MG63 (cell line): ENCODE measurements at regions not wholly inside any gene's neighbourhood (a gene's known extent, or its start where the extent isn't known, plus 50 kb on each side); places are given as distances from the start of the nearest gene placed in this dataset.

Experiments
- DNase-seq: peaks from one replicate; pipeline ENCODE4 v3.0.0-alpha.2; 2020
- H3K27me3 ChIP-seq: fragments of 250-450 bp; sonication (Bioruptor Pico); 2 replicates; pipeline ENCODE4 v1.5.1; 2020; ENCODE audit warnings: mild to moderate bottlenecking, moderate library complexity
- H3K36me3 ChIP-seq: fragments of 250-450 bp; sonication (Bioruptor Pico); 2 replicates; pipeline ENCODE4 v1.5.1; 2020; ENCODE audit warnings: mild to moderate bottlenecking, moderate library complexity
- H3K4me3 ChIP-seq: fragments of 250-450 bp; sonication (Bioruptor Pico); 2 replicates; pipeline ENCODE4 v1.5.1; 2020; ENCODE audit warnings: mild to moderate bottlenecking, moderate library complexity
- H3K9me3 ChIP-seq: fragments of 250-450 bp; sonication (Bioruptor Pico); 2 replicates; pipeline ENCODE4 v1.5.1; 2020; ENCODE audit warnings: mild to moderate bottlenecking, moderate library complexity

DNA sequence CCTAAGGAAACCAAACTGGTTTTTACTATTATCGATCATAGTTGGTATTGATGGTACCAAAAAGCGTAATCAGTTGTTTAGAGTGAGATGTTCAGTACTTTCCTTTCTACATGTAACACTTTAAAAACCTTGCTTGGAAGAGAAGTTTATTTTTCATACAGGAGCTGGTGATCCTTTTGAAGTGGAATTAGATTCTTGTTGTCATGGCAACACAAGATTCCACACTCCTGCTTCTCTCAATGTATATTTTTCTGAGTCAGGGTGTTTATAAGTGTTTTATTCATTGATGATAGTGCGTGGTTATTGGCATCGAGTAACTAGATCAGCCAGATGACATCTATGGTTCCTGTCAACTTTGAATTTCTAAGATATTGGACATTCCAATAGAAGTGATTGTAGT lies 181.1 kb upstream of the CHD1 start:
- Histone ChIP-seq H3K36me3 (no peaks in the 10 kb centered on the region), H3K4me3 (no peak overlapping the region), H3K9me3 (no peaks in the 10 kb centered on the region), H3K27me3 (peaks cover 8% of the 10 kb centered on the region)
- no peak for DNase-seq

DNA sequence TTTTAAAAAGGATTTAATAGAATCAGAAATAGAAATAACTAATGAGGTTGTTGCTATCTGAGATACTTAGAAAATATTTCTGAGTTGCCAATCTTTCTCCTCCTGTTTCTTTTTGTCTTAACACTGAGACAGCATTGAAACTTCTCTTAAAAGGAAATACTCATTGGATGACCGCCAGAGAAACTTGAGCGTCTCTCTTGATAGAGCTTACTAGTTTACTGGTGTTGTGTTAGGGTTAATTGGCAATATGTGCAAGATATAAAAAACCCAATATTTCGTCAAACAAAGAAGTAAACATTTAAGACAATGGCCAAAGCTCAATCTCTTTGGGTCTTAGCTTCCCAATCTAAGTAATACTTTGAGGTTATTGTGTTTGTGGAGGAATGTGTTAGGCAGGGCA lies 176.4 kb upstream of the CHD1 start:
- no peak overlapping the region for H3K4me3 ChIP-seq
- no peaks in the 10 kb centered on the region for H3K36me3 ChIP-seq
- DNase-seq = no peak
- H3K27me3 ChIP-seq = peaks cover 8% of the 10 kb centered on the region
- no peaks in the 10 kb centered on the region for H3K9me3 ChIP-seq

DNA sequence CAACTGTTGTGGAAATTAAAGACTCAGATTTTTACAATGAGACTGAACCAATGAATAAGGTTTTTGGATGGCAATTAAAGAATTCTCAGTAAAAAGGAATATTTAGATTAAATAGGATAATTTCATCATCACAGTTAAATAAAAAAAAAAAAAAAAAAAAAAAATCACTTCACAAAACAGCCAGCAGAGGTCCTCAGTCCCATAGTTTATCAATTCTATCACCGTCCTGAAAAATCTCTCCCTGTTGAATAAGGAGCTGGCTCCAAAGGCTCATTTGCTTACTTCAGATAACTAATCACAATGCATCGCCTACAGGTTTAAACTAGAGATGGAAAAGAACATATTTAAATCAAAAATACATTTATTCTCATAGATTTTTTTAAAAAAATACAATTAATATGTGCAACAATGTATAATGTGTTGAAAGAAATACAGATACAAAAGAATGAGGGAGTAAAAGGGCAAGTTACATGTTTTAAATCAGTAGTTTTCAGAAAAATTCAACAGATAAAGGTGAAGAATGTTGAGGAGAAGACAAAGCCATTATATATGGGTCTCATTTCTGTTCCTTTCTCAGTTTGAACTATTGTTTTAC lies 175.8 kb upstream of the CHD1 start:
- no peak for DNase-seq
- peaks cover 8% of the 10 kb centered on the region for H3K27me3 ChIP-seq
- no peaks in the 10 kb centered on the region for H3K36me3 ChIP-seq
- H3K9me3 ChIP-seq = no peaks in the 10 kb centered on the region
- no peak overlapping the region for H3K4me3 ChIP-seq

DNA sequence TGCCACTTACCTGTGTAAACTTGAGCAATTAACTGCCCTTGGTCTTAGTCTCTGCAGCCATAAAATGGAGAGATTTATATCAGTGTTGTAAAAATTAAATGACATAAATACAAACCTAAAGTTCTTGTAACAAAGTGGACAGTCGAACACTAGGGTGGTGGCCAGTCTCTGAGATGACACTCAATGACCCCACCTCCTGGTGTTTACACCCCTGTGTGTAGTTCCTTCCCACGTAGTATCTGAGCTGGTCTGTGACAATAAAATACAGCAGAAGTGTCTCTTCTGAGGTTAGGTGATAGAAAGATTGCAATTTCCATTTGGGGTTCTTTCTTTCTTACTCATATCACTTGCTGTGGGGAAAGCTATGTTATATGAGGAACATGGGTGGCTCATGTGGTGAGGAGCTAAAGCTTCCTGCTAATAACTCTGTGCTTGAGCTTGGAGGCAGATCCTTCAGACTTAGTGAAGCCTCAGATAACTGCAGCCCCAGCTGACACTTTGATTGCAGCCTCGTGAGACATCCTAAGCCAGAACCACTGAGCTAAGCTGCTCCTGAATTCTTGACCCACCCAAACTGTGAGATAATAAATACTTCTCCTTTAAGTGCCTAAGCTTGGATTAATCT lies 173.4 kb upstream of the CHD1 start:
- no peaks in the 10 kb centered on the region for H3K9me3 ChIP-seq
- no peaks in the 10 kb centered on the region for H3K36me3 ChIP-seq
- peaks cover 8% of the 10 kb centered on the region; the same call in 1 of the 2 replicates for H3K27me3 ChIP-seq
- no peak overlapping the region for H3K4me3 ChIP-seq
- DNase-seq = no peak

DNA sequence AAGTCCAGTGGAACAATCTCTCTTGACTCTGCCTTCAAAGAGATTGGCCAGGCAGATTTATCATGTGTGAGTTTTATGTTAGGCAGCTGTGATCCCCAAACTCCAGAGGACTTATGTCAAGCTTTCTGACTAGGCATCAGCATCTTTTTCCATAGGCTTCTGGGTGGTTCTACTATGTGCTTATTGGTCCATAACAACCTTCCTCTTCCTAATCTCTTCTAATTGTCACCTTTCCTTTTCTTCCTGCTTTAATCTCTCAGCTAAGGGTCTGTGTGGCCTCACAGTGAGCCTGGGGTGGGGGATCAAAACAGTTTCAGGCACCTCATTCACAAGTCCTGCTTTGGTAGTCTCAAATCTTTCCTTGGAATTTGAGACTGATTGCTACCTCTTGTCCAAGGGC lies 170.9 kb upstream of the CHD1 start:
- Histone ChIP-seq H3K36me3 (no peaks in the 10 kb centered on the region), H3K27me3 (no peaks in the 10 kb centered on the region), H3K9me3 (no peaks in the 10 kb centered on the region), H3K4me3 (no peak overlapping the region)
- no peak for DNase-seq

DNA sequence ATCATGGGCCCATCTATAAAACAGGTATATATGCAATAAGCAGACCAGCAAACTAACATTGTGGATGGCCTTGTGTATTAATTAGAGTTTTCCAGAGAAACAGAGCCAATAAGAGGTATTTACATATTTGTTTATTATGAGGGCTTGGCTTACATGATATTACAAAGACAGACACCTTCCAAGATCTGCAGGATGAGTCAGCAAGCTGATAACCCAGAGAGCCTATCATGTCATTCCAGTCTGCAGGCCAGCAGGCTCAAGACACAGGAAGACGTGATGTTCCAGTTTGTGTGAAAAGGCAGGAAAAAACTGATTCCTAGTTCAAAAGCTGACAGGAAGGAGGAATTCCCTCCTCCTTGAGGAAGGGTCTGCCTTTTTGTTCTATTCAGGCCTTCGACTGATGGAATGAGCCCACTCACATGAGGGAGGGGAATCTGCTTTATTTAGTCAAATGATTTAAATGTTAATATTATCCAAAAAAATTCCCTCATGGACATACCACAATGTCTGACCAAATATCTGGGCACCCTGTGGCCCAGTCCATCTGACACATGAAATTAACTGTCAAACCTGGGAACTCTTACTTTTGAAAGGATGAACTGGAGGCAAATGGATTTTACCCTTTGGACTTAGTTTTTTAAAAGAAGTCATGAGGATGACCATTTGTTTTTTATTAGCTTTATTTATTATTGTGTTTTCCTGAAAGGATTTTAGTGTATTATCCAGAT lies 161.2 kb upstream of the CHD1 start:
- no peaks in the 10 kb centered on the region for H3K36me3 ChIP-seq
- H3K9me3 ChIP-seq = no peaks in the 10 kb centered on the region
- DNase-seq = no peak
- no peak overlapping the region for H3K4me3 ChIP-seq
- H3K27me3 ChIP-seq = no peaks in the 10 kb centered on the region

DNA sequence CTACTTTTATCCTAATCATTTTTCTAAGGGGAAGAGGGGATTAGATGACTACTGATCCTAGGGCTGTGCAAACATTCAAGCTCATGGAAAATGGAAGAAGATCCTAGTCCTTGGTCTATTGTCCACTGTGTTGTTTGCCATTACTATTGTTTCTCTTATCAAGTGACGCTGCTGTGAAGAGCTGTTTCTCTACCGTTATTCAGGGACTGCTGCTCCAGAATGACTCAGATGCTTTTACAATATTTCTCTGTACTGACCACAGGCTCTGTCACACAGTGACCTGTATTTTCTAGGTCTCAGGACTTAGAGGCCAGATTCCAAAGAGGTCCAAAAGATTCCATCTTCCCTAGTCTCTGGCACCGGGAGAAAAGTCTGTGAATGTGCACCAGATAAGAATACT lies 159.5 kb upstream of the CHD1 start:
- no peak overlapping the region for H3K4me3 ChIP-seq
- no peaks in the 10 kb centered on the region for H3K36me3 ChIP-seq
- no peaks in the 10 kb centered on the region for H3K9me3 ChIP-seq
- no peaks in the 10 kb centered on the region for H3K27me3 ChIP-seq
- no peak for DNase-seq

DNA sequence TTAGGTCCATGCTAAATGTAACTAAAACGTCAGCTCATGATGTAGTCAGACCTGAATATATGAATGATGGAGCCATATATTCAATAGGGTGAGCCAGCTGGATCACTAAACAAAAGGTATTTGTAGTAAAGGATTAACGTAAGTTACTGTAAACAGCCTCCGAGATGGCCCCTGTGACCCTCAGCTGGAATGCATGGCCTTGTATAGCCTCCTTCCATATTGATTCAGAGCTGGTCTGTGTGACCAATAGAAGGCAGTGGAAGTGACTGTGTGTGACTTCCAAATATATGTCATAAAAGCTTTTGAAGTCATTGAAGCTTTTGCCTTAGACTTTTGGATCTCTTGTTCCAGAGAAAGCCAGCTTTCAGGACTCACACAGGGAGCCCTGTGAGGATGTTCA lies 154.4 kb upstream of the CHD1 start:
- Histone ChIP-seq H3K9me3 (no peaks in the 10 kb centered on the region), H3K36me3 (no peaks in the 10 kb centered on the region), H3K27me3 (no peaks in the 10 kb centered on the region), H3K4me3 (no peak overlapping the region)
- DNase-seq = no peak

DNA sequence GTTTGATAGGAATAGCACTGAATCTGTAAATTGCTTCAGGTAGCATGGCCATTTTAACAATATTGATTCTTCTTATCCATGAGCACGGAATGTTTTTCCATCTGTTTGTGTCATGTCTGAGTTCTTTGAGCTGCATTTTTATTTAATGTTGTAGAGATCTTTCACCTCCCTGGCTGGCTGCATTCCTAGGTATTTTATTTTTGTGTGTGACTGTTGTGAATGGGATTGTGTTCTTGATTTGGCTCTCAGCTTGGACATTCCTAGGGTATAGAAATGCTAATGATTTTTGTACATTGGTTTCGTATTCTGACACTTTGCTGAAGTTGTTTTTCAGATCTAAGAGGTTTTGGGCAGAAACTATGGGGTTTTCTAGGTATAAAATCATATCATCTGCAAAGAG lies 152.9 kb upstream of the CHD1 start:
- H3K27me3 ChIP-seq = no peaks in the 10 kb centered on the region
- no peaks in the 10 kb centered on the region for H3K36me3 ChIP-seq
- no peak for DNase-seq
- H3K9me3 ChIP-seq = no peaks in the 10 kb centered on the region
- H3K4me3 ChIP-seq = no peak overlapping the region

DNA sequence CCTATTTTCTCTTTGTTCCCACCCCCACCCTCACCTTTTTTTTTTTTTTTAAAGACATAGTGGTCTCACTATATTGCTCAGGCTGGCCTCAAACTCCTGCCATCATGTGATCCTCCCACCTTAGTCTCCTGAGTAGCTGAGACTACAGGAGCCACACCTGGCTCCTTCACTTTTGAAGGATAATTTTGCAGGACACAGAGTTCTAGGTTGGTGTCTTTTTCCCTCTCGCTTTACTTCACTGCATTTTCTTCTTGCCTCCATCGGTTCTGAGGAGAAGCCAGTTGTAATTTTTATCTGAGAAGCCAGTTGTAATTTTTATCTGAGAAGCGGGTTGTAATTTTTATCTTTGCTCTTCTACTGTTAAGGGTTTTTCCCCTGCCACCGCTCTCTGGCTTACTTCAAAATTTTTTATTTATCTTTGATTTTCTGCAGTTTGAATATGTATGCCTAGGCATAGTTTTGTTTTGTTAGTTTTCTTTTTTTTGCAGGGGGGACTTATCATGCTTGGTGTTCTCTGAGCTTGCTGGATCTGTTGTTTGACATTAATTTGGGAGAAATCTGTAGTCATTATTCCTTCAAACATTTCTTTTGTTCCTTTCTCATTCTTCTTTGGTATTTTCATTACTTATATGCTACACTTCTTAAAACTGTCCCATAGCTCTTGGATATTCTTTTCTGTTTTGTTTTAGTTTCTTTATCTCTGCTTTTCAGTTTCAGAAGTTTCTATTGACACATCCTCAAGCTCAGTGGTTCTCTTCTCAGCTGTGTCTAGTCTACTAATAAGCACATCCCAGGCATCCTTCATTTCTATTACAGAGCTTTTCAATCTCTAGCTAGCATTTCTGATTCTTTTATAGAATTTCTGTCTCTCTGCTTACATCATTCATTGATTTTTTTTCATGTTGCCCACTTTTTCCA lies 148.2 kb upstream of the CHD1 start:
- DNase-seq = no peak
- no peaks in the 10 kb centered on the region for H3K9me3 ChIP-seq
- H3K36me3 ChIP-seq = no peaks in the 10 kb centered on the region
- H3K4me3 ChIP-seq = no peak overlapping the region
- H3K27me3 ChIP-seq = no peaks in the 10 kb centered on the region

DNA sequence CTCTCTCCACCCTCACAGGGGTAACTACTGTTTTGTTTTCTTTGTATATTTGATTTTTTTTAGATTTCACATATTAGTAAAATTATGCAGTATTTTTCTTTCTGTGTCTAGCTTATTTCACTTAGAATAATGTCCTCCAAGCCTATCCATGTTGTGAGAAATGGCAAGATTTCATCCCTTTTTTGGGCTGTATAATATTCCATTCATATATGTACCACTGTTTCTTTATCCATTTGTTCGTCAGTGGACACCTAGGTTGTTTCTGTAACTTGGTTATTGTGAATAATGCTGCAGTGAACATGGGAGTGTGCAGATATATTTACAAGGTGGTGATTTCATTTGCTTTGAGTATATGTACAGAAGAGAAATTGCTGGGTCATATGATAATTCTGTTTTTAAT lies 144.0 kb upstream of the CHD1 start:
- no peaks in the 10 kb centered on the region for H3K9me3 ChIP-seq
- DNase-seq = no peak
- H3K36me3 ChIP-seq = no peaks in the 10 kb centered on the region
- H3K4me3 ChIP-seq = no peak overlapping the region
- no peaks in the 10 kb centered on the region for H3K27me3 ChIP-seq

DNA sequence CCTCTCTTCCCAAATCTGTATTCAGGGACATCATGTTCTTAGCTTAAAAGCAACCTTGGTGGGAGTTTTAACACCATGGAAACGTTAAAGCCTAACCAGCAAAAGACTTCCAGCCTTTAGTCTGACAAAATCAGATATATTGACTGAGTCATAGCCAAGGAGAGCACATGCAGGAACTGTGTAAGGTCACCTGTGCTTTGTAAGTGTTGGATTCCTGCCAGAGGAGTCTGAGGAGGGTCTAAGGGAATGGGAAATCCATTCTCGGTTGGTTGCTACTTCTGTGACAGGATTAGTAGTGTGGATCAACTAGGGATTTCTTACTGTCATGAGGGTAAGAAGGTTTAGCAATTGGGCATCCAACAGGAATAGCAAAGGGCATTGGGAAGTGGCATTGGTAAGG lies 142.0 kb upstream of the CHD1 start:
- Histone ChIP-seq H3K9me3 (no peaks in the 10 kb centered on the region), H3K36me3 (no peaks in the 10 kb centered on the region)
- DNase-seq = no peak

DNA sequence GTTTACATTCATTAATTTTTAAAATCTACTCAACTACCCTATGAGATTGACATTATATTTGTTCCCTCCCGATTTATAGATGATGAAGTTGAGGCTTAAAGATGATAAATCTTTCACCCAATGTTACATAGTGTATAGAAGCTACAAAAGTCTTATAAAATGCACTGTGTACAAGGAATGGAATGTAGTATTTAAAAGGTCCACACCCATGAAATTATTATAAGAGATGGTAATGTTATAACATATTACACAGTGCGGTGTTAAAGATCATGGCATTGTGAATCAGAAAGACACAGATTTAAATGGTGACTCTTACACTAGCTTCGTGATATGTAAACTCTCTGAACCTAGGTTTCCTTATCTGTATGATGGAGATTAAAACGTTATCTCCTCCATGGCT lies 141.6 kb upstream of the CHD1 start:
- H3K36me3 ChIP-seq = no peaks in the 10 kb centered on the region
- H3K9me3 ChIP-seq = no peaks in the 10 kb centered on the region
- no peaks in the 10 kb centered on the region for H3K27me3 ChIP-seq
- H3K4me3 ChIP-seq = no peak overlapping the region
- no peak for DNase-seq

More for the DNA sequence above, 142.0 kb upstream of the CHD1 start:
- no peaks in the 10 kb centered on the region for H3K27me3 ChIP-seq
- no peak overlapping the region for H3K4me3 ChIP-seq

DNA sequence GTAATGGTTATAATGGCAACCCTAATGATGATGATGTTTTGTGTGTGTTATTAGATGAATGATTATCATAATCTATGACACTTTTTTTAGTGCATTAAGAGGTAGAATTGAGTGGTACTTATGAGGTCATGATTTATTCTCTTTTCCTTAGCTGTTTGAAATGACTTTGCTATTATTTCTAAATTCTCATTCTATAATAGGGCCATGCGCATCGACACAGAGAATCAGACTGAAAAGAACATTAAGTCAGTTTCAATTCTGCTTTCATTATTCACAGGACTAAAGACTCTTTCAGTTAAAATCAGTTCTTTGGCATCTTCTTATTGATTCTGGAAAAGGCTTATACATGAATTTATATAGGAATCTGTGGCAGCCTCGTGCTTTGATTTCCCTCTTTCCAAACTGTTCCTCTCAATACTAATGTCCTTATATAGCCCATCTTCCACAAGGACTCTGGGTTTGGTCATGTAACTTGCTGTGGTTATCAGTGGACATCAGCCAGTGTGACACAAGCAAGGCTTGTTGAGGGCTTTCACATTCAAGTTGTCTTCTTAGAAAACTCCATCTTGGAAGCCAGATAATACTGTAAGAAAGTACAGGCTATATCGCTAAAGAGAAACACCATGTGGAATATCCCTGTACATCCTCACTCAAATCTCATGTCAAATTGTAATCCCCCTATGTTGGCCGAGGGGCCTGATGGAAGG lies 140.3 kb upstream of the CHD1 start:
- Histone ChIP-seq H3K27me3 (no peaks in the 10 kb centered on the region), H3K9me3 (no peaks in the 10 kb centered on the region), H3K4me3 (no peak overlapping the region), H3K36me3 (no peaks in the 10 kb centered on the region)
- DNase-seq = no peak

DNA sequence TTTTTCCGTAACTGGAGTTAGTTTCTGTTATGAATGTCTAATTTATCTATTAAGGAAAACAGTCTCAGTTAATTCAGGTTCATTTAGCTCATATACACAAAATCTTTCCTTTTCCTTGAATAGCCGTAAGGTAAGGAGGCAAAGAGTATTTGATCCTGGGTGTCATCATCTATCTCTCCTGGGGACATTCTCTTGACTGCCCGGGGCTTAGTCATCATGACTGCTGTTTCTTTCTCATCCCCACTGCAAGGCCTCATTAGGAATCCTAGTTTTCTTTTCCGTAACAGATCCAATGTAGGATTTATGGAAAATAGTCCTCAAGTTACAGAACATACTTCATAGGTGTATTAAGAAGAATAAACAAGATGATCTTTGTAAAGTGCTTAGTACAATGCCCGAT lies 134.9 kb upstream of the CHD1 start:
- Histone ChIP-seq H3K27me3 (peaks cover 12% of the 10 kb centered on the region), H3K4me3 (no peak overlapping the region), H3K36me3 (no peaks in the 10 kb centered on the region), H3K9me3 (no peaks in the 10 kb centered on the region)
- DNase-seq = no peak

DNA sequence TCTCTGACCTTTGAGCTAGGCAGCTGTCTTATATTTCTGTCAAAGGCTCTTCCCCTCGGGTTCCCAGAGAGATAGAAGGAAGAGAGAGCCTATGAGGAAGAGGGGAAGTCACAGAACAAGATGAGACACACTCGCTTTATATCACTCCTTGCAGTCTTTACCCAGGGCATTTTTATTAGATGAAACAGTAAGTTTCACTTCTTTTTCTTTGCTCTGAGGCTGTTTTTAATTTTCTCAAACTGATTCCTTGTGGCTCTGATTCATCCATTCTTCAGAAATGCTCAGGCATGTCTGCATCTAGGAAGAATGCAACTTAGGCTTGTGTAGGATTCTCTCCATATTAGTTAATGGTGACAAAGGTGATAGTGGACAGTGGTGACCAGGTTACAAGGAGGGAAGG lies 132.9 kb upstream of the CHD1 start:
- no peak for DNase-seq
- Histone ChIP-seq H3K9me3 (no peaks in the 10 kb centered on the region), H3K36me3 (no peaks in the 10 kb centered on the region), H3K4me3 (no peak overlapping the region), H3K27me3 (peaks cover 12% of the 10 kb centered on the region)

DNA sequence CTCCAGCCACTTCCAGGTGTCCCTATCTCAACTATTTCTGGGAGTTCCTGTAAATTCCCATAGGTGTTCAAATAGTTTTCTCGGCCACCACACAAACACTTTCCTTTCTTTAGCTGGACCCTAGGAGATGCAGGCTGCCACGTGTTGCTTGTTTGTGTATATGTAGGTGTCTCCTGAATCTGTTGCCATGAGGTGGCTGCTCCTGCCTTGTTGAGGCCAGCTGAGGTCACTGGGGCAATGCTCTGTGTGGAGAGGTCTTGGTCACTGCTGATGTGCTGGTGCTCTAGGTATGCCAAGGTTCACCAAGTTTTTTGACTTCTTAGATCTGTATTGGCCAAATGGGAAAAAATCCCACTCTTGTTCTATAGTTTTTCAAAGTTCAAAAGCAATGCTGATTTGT lies 132.5 kb upstream of the CHD1 start:
- H3K36me3 ChIP-seq = no peaks in the 10 kb centered on the region
- no peak for DNase-seq
- no peaks in the 10 kb centered on the region for H3K9me3 ChIP-seq
- no peak overlapping the region for H3K4me3 ChIP-seq
- peaks cover 12% of the 10 kb centered on the region for H3K27me3 ChIP-seq
